C4-2B (cell line): ENCODE measurements at regions not wholly inside any gene's neighbourhood (a gene's known extent, or its start where the extent isn't known, plus 50 kb on each side); places are given as distances from the start of the nearest gene placed in this dataset.

Experiments
- CTCF ChIP-seq: fragments of 450-650 bp; conservative IDR thresholded peaks from 2 replicates; pipeline ENCODE4 v1.5.1; 2017; ENCODE audit warnings: mild to moderate bottlenecking
- ZFX ChIP-seq: fragments of 450-650 bp; IDR thresholded peaks from 2 replicates; pipeline ENCODE4 v1.6.1; 2017

DNA sequence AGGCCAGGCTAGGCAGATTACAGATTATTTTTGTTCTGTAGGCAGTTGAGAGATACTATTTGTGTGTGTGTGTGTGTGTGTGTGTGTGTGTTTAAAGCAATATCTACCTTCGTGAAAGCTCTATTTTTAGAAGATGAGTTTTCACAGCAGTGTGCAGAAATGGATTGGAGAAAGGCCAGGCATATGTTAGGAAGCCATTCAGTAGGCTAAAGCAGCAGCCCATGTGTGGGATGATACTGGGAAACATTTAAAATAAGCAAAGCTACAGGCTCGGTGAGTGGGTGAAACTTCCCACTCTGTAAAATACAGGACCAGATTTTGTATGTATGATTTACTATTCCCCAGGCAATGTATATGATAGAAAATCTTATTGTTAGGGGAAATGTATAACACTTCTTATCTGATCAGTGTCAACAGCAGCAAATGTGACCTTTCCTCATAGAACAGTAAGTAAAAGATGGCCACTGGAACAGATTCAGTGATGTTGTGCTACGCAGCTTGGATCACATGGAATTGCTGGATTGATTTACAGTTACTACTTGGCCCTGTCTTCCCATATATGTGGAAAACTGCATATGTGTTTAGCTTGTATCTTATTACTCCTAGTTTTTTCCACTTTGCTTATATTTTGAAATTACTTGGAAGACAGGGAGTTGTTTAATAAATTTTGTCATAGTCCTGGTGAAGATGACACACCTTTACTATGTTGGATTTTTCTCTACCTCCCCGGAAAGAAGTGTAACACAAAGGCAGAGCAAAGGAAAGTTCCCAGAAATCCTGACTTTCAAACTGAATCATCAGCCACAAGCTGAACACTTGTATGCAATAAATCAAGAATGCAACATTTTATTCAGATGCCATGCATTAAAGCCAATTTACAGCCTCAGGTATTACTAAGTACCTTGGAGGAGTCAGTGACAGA lies 1077.7 kb upstream of the SEMA6A start:
- TF ChIP-seq CTCF (no peak), ZFX (no peak)
